Stimulated activated naive CD8-positive, alpha-beta T cell treated with anti-CD3 and anti-CD28 coated beads, Interleukin-15, Interleukin-2, amounts not matched to agents 100 ng/mL and 50 ng/mL, for 24 hours (primary cell): ENCODE measurements at regions not wholly inside any gene's neighbourhood (a gene's known extent, or its start where the extent isn't known, plus 50 kb on each side); places are given as distances from the start of the nearest gene placed in this dataset.

ENCODE experiments used
- H3K27ac Mint-ChIP-seq: one replicate; pipeline ENCODE4 v1.8.0; 2021; ENCODE audit warnings: mild to moderate bottlenecking, mixed read lengths
- H3K27me3 Mint-ChIP-seq: one replicate; pipeline ENCODE4 v1.8.0; 2021; ENCODE audit warnings: mixed read lengths
- H3K36me3 Mint-ChIP-seq: one replicate; pipeline ENCODE4 v1.8.0; 2021; ENCODE audit warnings: low read depth, mixed read lengths
- H3K4me1 Mint-ChIP-seq: one replicate; pipeline ENCODE4 v1.8.0; 2021; ENCODE audit warnings: low read depth, mixed read lengths
- H3K4me3 Mint-ChIP-seq: one replicate; pipeline ENCODE4 v1.8.0; 2021; ENCODE audit warnings: mild to moderate bottlenecking, mixed read lengths
- H3K9me3 Mint-ChIP-seq: one replicate; pipeline ENCODE4 v1.8.0; 2021; ENCODE audit warnings: mixed read lengths

- Mint-ChIP-seq H3K27me3 (no peaks in the 10 kb centered on the region), H3K9me3 (no peaks in the 10 kb centered on the region), H3K4me3 (no peak overlapping the region), H3K36me3 (no peaks in the 10 kb centered on the region), H3K4me1 (no peaks in the 10 kb centered on the region), H3K27ac (no peak overlapping the region)
Measured at GRCh38 chr5:6202149-6202967, 176.0 kb downstream of the MED10 start.

GRCh38 chr5:6201631-6202030 lies 176.7 kb downstream of the MED10 start:
- H3K4me1 Mint-ChIP-seq, result no peaks in the 10 kb centered on the region
- no peaks in the 10 kb centered on the region for H3K36me3 Mint-ChIP-seq
- H3K9me3 Mint-ChIP-seq, result no peaks in the 10 kb centered on the region
- no peaks in the 10 kb centered on the region for H3K27me3 Mint-ChIP-seq
- H3K27ac Mint-ChIP-seq, result no peak overlapping the region
- no peak overlapping the region for H3K4me3 Mint-ChIP-seq

- H3K27ac Mint-ChIP-seq, result no peak overlapping the region
- H3K27me3 Mint-ChIP-seq, result no peaks in the 10 kb centered on the region
- H3K4me1 Mint-ChIP-seq, result no peaks in the 10 kb centered on the region
- no peak overlapping the region for H3K4me3 Mint-ChIP-seq
- no peaks in the 10 kb centered on the region for H3K36me3 Mint-ChIP-seq
- no peaks in the 10 kb centered on the region for H3K9me3 Mint-ChIP-seq
Measured at GRCh38 chr5:6198531-6198930, 179.8 kb downstream of the MED10 start.

GRCh38 chr5:6197427-6197826 lies 180.9 kb downstream of the MED10 start:
- Mint-ChIP-seq H3K4me3 (no peak overlapping the region), H3K27me3 (no peaks in the 10 kb centered on the region), H3K9me3 (no peaks in the 10 kb centered on the region), H3K4me1 (no peaks in the 10 kb centered on the region), H3K36me3 (no peaks in the 10 kb centered on the region), H3K27ac (no peak overlapping the region)

- H3K36me3 Mint-ChIP-seq, result no peaks in the 10 kb centered on the region
- no peaks in the 10 kb centered on the region for H3K27me3 Mint-ChIP-seq
- no peaks in the 10 kb centered on the region for H3K9me3 Mint-ChIP-seq
- H3K27ac Mint-ChIP-seq, result no peak overlapping the region
- no peak overlapping the region for H3K4me3 Mint-ChIP-seq
- H3K4me1 Mint-ChIP-seq, result no peaks in the 10 kb centered on the region
Measured at GRCh38 chr5:6195711-6196358, 182.5 kb downstream of the MED10 start.

- Mint-ChIP-seq H3K4me1 (no peaks in the 10 kb centered on the region), H3K4me3 (no peak overlapping the region), H3K27me3 (no peaks in the 10 kb centered on the region), H3K36me3 (no peaks in the 10 kb centered on the region), H3K27ac (no peak overlapping the region), H3K9me3 (no peaks in the 10 kb centered on the region)
Measured at GRCh38 chr5:6194906-6195612, 183.3 kb downstream of the MED10 start.

- H3K36me3 Mint-ChIP-seq, result no peaks in the 10 kb centered on the region
- H3K9me3 Mint-ChIP-seq, result no peaks in the 10 kb centered on the region
- no peaks in the 10 kb centered on the region for H3K27me3 Mint-ChIP-seq
- H3K4me3 Mint-ChIP-seq, result no peak overlapping the region
- no peaks in the 10 kb centered on the region for H3K4me1 Mint-ChIP-seq
- no peak overlapping the region for H3K27ac Mint-ChIP-seq
Measured at GRCh38 chr5:6194261-6194875, 184.0 kb downstream of the MED10 start.

GRCh38 chr5:6193310-6193709 lies 185.0 kb downstream of the MED10 start:
- Mint-ChIP-seq H3K9me3 (no peaks in the 10 kb centered on the region), H3K27ac (no peak overlapping the region), H3K36me3 (no peaks in the 10 kb centered on the region), H3K4me3 (no peak overlapping the region), H3K4me1 (no peaks in the 10 kb centered on the region), H3K27me3 (no peaks in the 10 kb centered on the region)

GRCh38 chr5:6190838-6191237 lies 187.5 kb downstream of the MED10 start:
- H3K27ac Mint-ChIP-seq, result no peak overlapping the region
- H3K4me1 Mint-ChIP-seq, result no peaks in the 10 kb centered on the region
- no peaks in the 10 kb centered on the region for H3K36me3 Mint-ChIP-seq
- H3K9me3 Mint-ChIP-seq, result no peaks in the 10 kb centered on the region
- no peak overlapping the region for H3K4me3 Mint-ChIP-seq
- H3K27me3 Mint-ChIP-seq, result no peaks in the 10 kb centered on the region

GRCh38 chr5:6188976-6189375 lies 189.4 kb downstream of the MED10 start:
- no peak overlapping the region for H3K27ac Mint-ChIP-seq
- no peak overlapping the region for H3K4me3 Mint-ChIP-seq
- no peaks in the 10 kb centered on the region for H3K4me1 Mint-ChIP-seq
- no peaks in the 10 kb centered on the region for H3K36me3 Mint-ChIP-seq
- H3K27me3 Mint-ChIP-seq, result no peaks in the 10 kb centered on the region
- no peaks in the 10 kb centered on the region for H3K9me3 Mint-ChIP-seq

GRCh38 chr5:6188344-6188743 lies 190.0 kb downstream of the MED10 start:
- no peaks in the 10 kb centered on the region for H3K9me3 Mint-ChIP-seq
- no peak overlapping the region for H3K27ac Mint-ChIP-seq
- no peak overlapping the region for H3K4me3 Mint-ChIP-seq
- no peaks in the 10 kb centered on the region for H3K36me3 Mint-ChIP-seq
- H3K4me1 Mint-ChIP-seq, result no peaks in the 10 kb centered on the region
- no peaks in the 10 kb centered on the region for H3K27me3 Mint-ChIP-seq

- Mint-ChIP-seq H3K4me3 (no peak overlapping the region), H3K4me1 (no peaks in the 10 kb centered on the region), H3K36me3 (no peaks in the 10 kb centered on the region), H3K9me3 (no peaks in the 10 kb centered on the region), H3K27ac (no peak overlapping the region), H3K27me3 (no peaks in the 10 kb centered on the region)
Measured at GRCh38 chr5:6187501-6187900, 190.8 kb downstream of the MED10 start.

- Mint-ChIP-seq H3K36me3 (no peaks in the 10 kb centered on the region), H3K27ac (no peak overlapping the region), H3K27me3 (no peaks in the 10 kb centered on the region), H3K4me1 (no peaks in the 10 kb centered on the region), H3K9me3 (no peaks in the 10 kb centered on the region), H3K4me3 (no peak overlapping the region)
Measured at GRCh38 chr5:6185574-6185973, 192.8 kb downstream of the MED10 start.

GRCh38 chr5:6184481-6184880 lies 193.9 kb downstream of the MED10 start:
- Mint-ChIP-seq H3K27me3 (no peaks in the 10 kb centered on the region), H3K4me3 (no peak overlapping the region), H3K27ac (no peak overlapping the region), H3K4me1 (no peaks in the 10 kb centered on the region), H3K36me3 (no peaks in the 10 kb centered on the region), H3K9me3 (no peaks in the 10 kb centered on the region)
